GM12874 (cell line): ENCODE measurements at regions not wholly inside any gene's neighbourhood (a gene's known extent, or its start where the extent isn't known, plus 50 kb on each side); places are given as distances from the start of the nearest gene placed in this dataset.

Experiments used
- TF ChIP-seq, protein P1 (sequence below): IDR thresholded peaks from 2 replicates; pipeline ENCODE4 v1.5.1; 2011; ENCODE audit warnings: low read depth, mild to moderate bottlenecking, control low read depth, low read length, moderate library complexity; ENCODE audit not compliant: insufficient read depth

DNA sequence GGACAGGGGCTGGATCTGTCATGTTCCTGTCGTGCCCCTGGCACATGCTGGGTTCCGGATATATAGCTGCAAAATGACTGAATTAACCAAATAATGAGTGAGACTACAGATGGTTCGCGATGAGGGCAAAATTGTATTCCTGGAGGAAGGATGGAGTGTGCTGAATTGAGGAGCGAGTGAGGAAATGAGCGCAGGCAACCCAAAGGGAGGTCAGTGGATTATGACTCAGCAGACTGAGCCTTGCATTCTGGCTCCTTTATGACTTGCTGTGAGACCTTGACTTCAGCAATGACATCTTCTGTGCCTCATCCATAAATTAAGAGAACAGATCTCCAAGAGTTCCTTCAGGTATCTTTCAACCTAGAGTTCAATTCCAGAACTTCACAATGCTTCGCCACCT is 115.0 kb upstream of the CLDN10 start:
- TF ChIP-seq, protein P1, sequence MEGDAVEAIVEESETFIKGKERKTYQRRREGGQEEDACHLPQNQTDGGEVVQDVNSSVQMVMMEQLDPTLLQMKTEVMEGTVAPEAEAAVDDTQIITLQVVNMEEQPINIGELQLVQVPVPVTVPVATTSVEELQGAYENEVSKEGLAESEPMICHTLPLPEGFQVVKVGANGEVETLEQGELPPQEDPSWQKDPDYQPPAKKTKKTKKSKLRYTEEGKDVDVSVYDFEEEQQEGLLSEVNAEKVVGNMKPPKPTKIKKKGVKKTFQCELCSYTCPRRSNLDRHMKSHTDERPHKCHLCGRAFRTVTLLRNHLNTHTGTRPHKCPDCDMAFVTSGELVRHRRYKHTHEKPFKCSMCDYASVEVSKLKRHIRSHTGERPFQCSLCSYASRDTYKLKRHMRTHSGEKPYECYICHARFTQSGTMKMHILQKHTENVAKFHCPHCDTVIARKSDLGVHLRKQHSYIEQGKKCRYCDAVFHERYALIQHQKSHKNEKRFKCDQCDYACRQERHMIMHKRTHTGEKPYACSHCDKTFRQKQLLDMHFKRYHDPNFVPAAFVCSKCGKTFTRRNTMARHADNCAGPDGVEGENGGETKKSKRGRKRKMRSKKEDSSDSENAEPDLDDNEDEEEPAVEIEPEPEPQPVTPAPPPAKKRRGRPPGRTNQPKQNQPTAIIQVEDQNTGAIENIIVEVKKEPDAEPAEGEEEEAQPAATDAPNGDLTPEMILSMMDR: no peak

- TF ChIP-seq, protein P1: no peak
These were observed 114.2 kb upstream of the CLDN10 start for GRCh38 chr13:95438297-95438696.

DNA sequence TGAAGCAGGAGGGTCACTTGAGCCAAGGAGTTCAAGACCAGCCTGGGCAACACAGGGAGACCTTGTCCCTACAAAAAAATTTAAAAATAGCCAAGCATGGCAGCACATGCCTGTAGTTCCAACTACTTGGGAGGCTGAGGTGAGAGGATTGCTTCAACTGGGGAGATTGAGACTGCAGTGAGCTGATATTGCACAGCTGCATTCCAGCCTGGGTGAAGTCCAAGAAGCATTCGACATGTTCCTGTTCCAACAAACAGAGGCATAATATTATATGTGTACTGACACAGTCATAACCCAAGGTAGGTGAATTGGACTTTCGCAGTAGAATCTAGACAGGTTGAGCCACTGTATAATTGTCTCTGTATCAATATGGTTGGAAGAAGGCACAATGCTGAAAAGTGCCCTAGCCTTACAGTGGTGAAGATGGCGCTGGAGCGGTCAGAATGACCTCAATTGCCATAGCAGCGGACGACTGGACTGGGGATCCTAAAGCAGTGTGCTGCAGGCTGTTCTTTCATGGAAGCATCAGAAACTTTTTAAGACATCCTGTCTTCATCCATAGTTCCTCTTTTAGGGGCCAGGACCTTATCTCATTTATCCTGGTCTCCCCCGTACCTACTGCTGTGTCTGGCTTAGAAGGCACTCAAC is 112.0 kb upstream of the CLDN10 start:
- TF ChIP-seq, protein P1: no peak

- TF ChIP-seq, protein P1: no peak
These were observed 111.2 kb upstream of the CLDN10 start for GRCh38 chr13:95441326-95441725.

DNA sequence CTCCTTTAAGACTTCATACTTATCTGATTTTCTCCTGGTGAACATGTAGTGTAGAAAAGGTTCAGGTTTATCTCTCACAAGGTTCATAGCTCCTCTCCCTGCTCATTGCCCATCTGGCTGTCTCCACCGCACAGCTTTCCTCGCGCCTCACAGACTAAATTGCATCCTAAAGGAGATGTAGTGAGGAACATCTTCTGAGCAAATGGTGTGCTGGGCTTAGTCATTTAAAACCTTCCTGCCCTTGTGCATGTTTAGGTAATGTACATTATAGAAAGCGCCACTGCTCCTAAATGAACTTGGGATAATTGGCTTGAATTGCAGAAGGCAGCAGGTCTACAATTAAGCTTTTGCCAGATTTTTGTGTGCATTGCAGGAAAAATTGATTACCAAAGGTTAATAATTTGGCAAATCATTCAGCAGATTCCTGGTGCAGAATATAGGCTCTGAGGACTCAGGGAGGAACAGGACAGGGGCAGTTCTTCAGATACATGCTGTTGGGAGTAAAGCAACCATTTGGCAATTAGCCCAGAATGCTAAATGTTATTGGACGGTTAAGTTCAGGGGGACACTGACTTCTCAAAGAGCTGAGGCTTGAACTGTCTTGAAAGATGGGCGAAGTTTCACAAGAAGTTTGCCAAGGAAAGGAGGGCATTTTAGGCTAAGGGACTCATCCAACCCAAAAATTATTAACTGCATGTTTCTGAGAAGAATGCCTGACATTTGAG is 108.4 kb upstream of the CLDN10 start:
- TF ChIP-seq, protein P1: no peak

DNA sequence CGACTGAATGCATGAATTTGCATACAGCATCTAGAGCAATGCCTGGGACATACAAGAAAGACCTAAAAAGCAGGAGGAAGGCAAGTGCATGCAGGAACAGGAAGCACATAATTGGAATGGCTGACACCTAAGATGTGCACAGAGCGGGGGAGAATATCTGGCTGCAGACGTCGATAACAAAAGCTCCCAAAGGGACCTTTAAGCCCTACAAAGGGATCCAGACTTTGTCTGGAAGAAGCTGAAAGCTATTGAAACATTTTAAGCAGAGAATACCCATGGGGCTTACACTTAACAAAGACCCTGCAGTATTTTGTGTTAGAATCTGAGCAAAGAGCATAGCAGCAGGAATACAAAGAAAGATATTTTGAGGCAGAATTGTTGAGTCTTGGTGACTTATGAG is 107.4 kb upstream of the CLDN10 start:
- TF ChIP-seq, protein P1: no peak

DNA sequence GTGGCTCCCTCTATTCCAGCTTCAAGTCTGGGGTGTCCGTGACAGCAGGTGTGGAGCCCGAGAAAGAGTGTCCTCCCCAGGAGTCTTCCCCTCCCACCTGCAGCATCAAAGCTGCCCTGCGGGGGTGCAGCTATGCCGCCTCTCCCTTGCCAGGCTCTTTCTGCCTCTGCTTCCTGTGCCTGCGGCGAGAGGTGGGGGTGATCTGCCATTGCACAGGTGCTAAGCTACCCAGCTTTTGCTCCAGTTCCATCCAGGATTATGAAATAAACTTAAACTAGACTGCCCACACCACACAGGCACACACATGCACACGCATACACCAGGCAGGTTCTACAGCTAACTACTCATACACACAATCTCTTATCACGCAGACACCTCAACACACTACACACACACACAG is 104.7 kb upstream of the CLDN10 start:
- TF ChIP-seq, protein P1: no peak
